GM12892 (cell line): ENCODE measurements at regions not wholly inside any gene's neighbourhood (a gene's known extent, or its start where the extent isn't known, plus 50 kb on each side); places are given as distances from the start of the nearest gene placed in this dataset.

ENCODE experiments used
- POLR2A ChIP-seq: IDR thresholded peaks from 2 replicates; pipeline ENCODE4 v1.6.1; 2011; ENCODE audit warnings: low read depth, low read length, control low read depth
- POLR2AphosphoS5 ChIP-seq: IDR thresholded peaks from 2 replicates; pipeline ENCODE4 v1.6.1; 2011; ENCODE audit warnings: low read depth, low read length, control low read depth

GRCh38 chr7:132672200-132672990, 96.1 kb upstream of the PLXNA4 start:
- TF ChIP-seq POLR2AphosphoS5 (no peak), POLR2A (no peak)
